DOHH2 (cell line): ENCODE measurements at regions not wholly inside any gene's neighbourhood (a gene's known extent, or its start where the extent isn't known, plus 50 kb on each side); places are given as distances from the start of the nearest gene placed in this dataset.

Experiments
- H3F3A ChIP-seq: fragments of 200-600 bp; sonication (generic), shearing (Covaris generic); 2 replicates; pipeline ENCODE4 v1.6.0; 2016; ENCODE audit warnings: antibody characterized with exemption, mild to moderate bottlenecking; ENCODE audit not compliant: control insufficient read depth, insufficient read depth
- H3K27ac ChIP-seq: fragments of 200-600 bp; sonication (generic); 2 replicates; pipeline ENCODE4 v1.5.1; 2014; ENCODE audit warnings: low read depth, mild to moderate bottlenecking, low read length, moderate library complexity
- H3K27me3 ChIP-seq: fragments of 200-600 bp; sonication (generic); 2 replicates; pipeline ENCODE4 v1.6.1; 2014; ENCODE audit warnings: mild to moderate bottlenecking, low read length, mixed read lengths; ENCODE audit not compliant: control insufficient read depth
- H3K36me3 ChIP-seq: fragments of 200-600 bp; sonication (generic); 2 replicates; pipeline ENCODE4 v1.6.1; 2014; ENCODE audit warnings: mild to moderate bottlenecking, low read length, moderate library complexity, mixed read lengths; ENCODE audit not compliant: control insufficient read depth
- H3K4me1 ChIP-seq: fragments of 200-600 bp; sonication (generic); 2 replicates; pipeline ENCODE4 v1.6.1; 2014; ENCODE audit warnings: mild to moderate bottlenecking, low read length, mixed read lengths; ENCODE audit not compliant: control insufficient read depth
- H3K4me2 ChIP-seq: fragments of 200-600 bp; sonication (generic); 2 replicates; pipeline ENCODE4 v1.6.0; 2014; ENCODE audit warnings: mild to moderate bottlenecking, low read length, moderate library complexity
- H3K4me3 ChIP-seq: fragments of 200-600 bp; sonication (generic); 2 replicates; pipeline ENCODE4 v1.5.1; 2014; ENCODE audit warnings: mild to moderate bottlenecking, low read length, mixed read lengths
- H3K79me2 ChIP-seq: fragments of 200-600 bp; sonication (generic); 2 replicates; pipeline ENCODE4 v1.6.1; 2014; ENCODE audit warnings: mild to moderate bottlenecking, low read length, mixed read lengths; ENCODE audit not compliant: control insufficient read depth
- H3K9me2 ChIP-seq: fragments of 200-600 bp; sonication (generic); replicated peaks from 2 replicates; pipeline ENCODE4 v1.6.1; 2014; ENCODE audit warnings: mild to moderate bottlenecking, low read length, mixed read lengths; ENCODE audit not compliant: control insufficient read depth
- H3K9me3 ChIP-seq: fragments of 200-600 bp; sonication (generic); 2 replicates; pipeline ENCODE4 v1.6.1; 2014; ENCODE audit warnings: antibody characterized with exemption, low read length, mixed read lengths; ENCODE audit not compliant: control insufficient read depth, insufficient read depth
- H4K20me1 ChIP-seq: fragments of 200-600 bp; sonication (generic); 2 replicates; pipeline ENCODE4 v1.6.0; 2014; ENCODE audit warnings: low read depth, mild to moderate bottlenecking, antibody characterized with exemption, low read length, moderate library complexity; ENCODE audit not compliant: control insufficient read depth, insufficient read depth
- EZH2phosphoT487 ChIP-seq: fragments of 200-600 bp; sonication (generic); IDR thresholded peaks from 2 replicates; pipeline ENCODE4 v1.6.1; 2017; ENCODE audit warnings: borderline replicate concordance, mild to moderate bottlenecking, antibody characterized with exemption, low read length, moderate library complexity, mixed read lengths
- TF ChIP-seq, protein P1 (sequence below): fragments of 200-600 bp; sonication (generic); IDR thresholded peaks from one replicate; pipeline ENCODE4 v1.5.1; 2014; ENCODE audit warnings: antibody characterized with exemption, mild to moderate bottlenecking, low read depth, low read length; ENCODE audit not compliant: poor library complexity, severe bottlenecking

DNA sequence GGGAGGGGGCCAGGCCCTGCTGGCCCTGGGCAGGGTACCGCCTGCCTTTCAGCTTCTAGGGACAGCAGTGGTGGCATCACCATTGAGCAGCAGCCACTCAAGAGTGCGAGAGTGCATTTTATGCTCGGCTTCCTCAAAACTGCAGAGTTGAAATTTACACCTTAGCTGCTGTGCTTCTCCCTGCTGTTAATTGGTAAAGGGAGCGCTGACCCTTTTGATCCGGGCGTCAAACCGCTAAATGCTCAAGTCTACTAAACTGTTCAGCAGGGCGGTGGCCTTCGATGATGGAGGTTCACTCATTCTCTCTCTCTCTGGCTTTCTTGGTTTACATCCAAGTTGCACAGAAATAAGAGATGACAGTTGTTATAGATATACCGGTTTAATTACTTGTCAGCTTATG is 368.6 kb upstream of the IRX2 start:
- TF ChIP-seq, protein P1, sequence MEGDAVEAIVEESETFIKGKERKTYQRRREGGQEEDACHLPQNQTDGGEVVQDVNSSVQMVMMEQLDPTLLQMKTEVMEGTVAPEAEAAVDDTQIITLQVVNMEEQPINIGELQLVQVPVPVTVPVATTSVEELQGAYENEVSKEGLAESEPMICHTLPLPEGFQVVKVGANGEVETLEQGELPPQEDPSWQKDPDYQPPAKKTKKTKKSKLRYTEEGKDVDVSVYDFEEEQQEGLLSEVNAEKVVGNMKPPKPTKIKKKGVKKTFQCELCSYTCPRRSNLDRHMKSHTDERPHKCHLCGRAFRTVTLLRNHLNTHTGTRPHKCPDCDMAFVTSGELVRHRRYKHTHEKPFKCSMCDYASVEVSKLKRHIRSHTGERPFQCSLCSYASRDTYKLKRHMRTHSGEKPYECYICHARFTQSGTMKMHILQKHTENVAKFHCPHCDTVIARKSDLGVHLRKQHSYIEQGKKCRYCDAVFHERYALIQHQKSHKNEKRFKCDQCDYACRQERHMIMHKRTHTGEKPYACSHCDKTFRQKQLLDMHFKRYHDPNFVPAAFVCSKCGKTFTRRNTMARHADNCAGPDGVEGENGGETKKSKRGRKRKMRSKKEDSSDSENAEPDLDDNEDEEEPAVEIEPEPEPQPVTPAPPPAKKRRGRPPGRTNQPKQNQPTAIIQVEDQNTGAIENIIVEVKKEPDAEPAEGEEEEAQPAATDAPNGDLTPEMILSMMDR: no peak
- TF ChIP-seq EZH2phosphoT487: no peak
- Histone ChIP-seq H3K4me2 (no peak overlapping the region), H4K20me1 (no peaks in the 10 kb centered on the region), H3F3A (no peaks in the 10 kb centered on the region), H3K9me2 (no peaks in the 10 kb centered on the region), H3K27me3 (no peaks in the 10 kb centered on the region), H3K79me2 (no peaks in the 10 kb centered on the region), H3K4me1 (no peaks in the 10 kb centered on the region), H3K36me3 (no peaks in the 10 kb centered on the region), H3K27ac (no peak overlapping the region), H3K9me3 (no peaks in the 10 kb centered on the region), H3K4me3 (no peak overlapping the region)

DNA sequence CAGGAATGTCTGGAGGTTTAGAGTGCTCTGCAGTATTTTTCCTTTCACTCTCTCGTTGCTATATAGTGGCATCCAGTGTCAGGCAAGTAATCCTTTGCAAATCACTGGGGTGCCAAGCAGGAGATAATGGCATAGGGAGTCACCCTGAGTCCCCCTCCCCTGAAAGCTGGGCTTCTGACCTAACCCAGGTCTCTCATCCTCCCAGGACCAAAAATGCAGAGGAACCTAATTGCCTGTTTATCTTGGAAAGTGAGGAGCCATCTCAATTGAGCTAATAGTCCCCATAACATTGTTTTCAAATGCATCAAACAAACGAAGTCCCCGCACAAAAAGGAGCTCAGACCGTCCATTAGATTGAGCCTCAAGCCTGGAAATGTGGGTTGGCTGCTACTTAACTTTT is 368.0 kb upstream of the IRX2 start:
- H3K9me2 ChIP-seq: no peaks in the 10 kb centered on the region
- no peaks in the 10 kb centered on the region for H3K4me1 ChIP-seq
- H3K4me2 ChIP-seq: no peak overlapping the region
- no peaks in the 10 kb centered on the region for H4K20me1 ChIP-seq
- no peak overlapping the region for H3K4me3 ChIP-seq
- H3K27ac ChIP-seq: no peak overlapping the region
- no peaks in the 10 kb centered on the region for H3F3A ChIP-seq
- H3K36me3 ChIP-seq: no peaks in the 10 kb centered on the region
- no peaks in the 10 kb centered on the region for H3K79me2 ChIP-seq
- no peak for TF ChIP-seq EZH2phosphoT487
- TF ChIP-seq, protein P1: no peak
- no peaks in the 10 kb centered on the region for H3K9me3 ChIP-seq
- no peaks in the 10 kb centered on the region for H3K27me3 ChIP-seq

DNA sequence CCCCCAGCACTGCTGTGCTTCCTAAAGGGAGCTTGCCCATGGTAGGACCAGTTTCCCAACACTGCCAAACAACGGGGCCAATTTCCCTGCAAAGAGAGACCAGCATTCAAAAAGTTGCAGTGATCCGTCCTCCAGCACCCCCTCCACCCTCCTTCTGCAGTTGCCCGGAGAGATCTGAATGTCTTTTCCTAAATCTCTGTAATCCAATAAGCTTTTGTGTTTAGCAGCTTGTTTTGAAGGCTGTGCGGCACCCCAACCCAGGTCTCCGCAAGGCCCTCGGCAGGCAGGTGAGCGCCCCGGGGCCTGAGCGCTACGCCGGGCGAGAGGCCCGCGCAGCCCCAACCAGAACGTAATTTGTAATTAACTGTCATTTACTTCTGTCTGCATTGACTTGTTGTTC is 366.9 kb upstream of the IRX2 start:
- no peak for TF ChIP-seq EZH2phosphoT487
- TF ChIP-seq, protein P1: no peak
- Histone ChIP-seq H3K79me2 (no peaks in the 10 kb centered on the region), H3K9me3 (no peaks in the 10 kb centered on the region), H3K9me2 (no peaks in the 10 kb centered on the region), H3K27ac (no peak overlapping the region), H3K36me3 (no peaks in the 10 kb centered on the region), H3F3A (no peaks in the 10 kb centered on the region), H3K4me3 (no peak overlapping the region), H3K4me2 (no peak overlapping the region), H3K4me1 (no peaks in the 10 kb centered on the region), H3K27me3 (no peaks in the 10 kb centered on the region), H4K20me1 (no peaks in the 10 kb centered on the region)

DNA sequence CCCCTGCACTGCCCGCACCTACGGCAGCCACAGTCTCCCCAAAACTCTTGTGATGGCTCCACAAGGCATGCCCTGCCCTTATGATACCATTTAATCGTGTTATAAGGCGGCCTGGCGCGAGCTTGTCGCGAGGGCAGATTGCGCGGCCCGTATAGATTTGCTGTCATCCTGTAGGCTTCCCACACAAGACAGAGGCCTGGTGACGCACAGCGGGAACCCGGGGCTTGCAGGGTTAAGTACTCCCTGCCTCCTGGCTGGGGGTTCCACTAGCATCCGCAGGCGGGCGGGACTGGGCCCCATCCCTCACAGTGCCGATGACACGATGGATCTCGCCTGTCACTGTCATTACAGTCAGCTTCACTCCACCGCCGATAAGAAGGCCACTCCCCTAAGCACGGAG is 364.9 kb upstream of the IRX2 start:
- Histone ChIP-seq H3K27ac (no peak overlapping the region), H3K27me3 (no peaks in the 10 kb centered on the region), H4K20me1 (no peaks in the 10 kb centered on the region), H3K4me2 (no peak overlapping the region), H3K9me3 (0 out of 2 replicates have a peak, but pooled peaks cover 4% of the 10 kb centered on the region), H3K79me2 (no peaks in the 10 kb centered on the region), H3K9me2 (no peaks in the 10 kb centered on the region), H3F3A (no peaks in the 10 kb centered on the region), H3K4me3 (no peak overlapping the region), H3K4me1 (no peaks in the 10 kb centered on the region), H3K36me3 (no peaks in the 10 kb centered on the region)
- TF ChIP-seq, protein P1: no peak
- TF ChIP-seq EZH2phosphoT487: no peak
